ENCODE measurements at regions not wholly inside any gene's neighbourhood (a gene's known extent, or its start where the extent isn't known, plus 50 kb on each side); places are given as distances from the start of the nearest gene placed in this dataset.

- DNase-seq (ENCODE audit: low read depth): no peak
- no peak overlapping the region for H3K4me3 ChIP-seq (ENCODE audit: low read depth, low read length)
- TF ChIP-seq CTCF (IDR thresholded peaks at IDR 0.05; ENCODE audit: insufficient read depth, low read length): no peak
Observed at GRCh38 chr22:19574247-19574646, 50.0 kb upstream of the CLDN5 start.

GRCh38 chr22:19576460-19577421 lies 52.5 kb upstream of the CLDN5 start:
- TF ChIP-seq CTCF (IDR thresholded peaks at IDR 0.05; ENCODE audit: insufficient read depth, low read length): no peak
- H3K4me3 ChIP-seq (ENCODE audit: low read depth, low read length): no peak overlapping the region
- DNase-seq (ENCODE audit: low read depth): peak; percentile 56

GRCh38 chr22:19577422-19577966 lies 53.3 kb upstream of the CLDN5 start:
- H3K4me3 ChIP-seq (ENCODE audit: low read depth, low read length): no peak overlapping the region
- no peak for DNase-seq (ENCODE audit: low read depth)
- no peak for TF ChIP-seq CTCF (IDR thresholded peaks at IDR 0.05; ENCODE audit: insufficient read depth, low read length)

GRCh38 chr22:19578180-19579004 lies 54.2 kb upstream of the CLDN5 start:
- no peak for TF ChIP-seq CTCF (IDR thresholded peaks at IDR 0.05; ENCODE audit: insufficient read depth, low read length)
- H3K4me3 ChIP-seq (ENCODE audit: low read depth, low read length): no peak overlapping the region
- no peak for DNase-seq (ENCODE audit: low read depth)

- no peak for TF ChIP-seq CTCF (IDR thresholded peaks at IDR 0.05; ENCODE audit: insufficient read depth, low read length)
- DNase-seq (ENCODE audit: low read depth): no peak
- no peak overlapping the region for H3K4me3 ChIP-seq (ENCODE audit: low read depth, low read length)
Observed at GRCh38 chr22:19579115-19579811, 55.1 kb upstream of the CLDN5 start.

GRCh38 chr22:19579880-19580279 lies 55.7 kb upstream of the CLDN5 start:
- TF ChIP-seq CTCF (IDR thresholded peaks at IDR 0.05; ENCODE audit: insufficient read depth, low read length): no peak
- no peak overlapping the region for H3K4me3 ChIP-seq (ENCODE audit: low read depth, low read length)

More at GRCh38 chr22:19579880-19580279, 55.7 kb upstream of the CLDN5 start:
- DNase-seq (ENCODE audit: low read depth): no peak
